IMR-90 (cell line): ENCODE measurements at regions not wholly inside any gene's neighbourhood (a gene's known extent, or its start where the extent isn't known, plus 50 kb on each side); places are given as distances from the start of the nearest gene placed in this dataset.

Experiments
- ATAC-seq: fragments of 200-7000 bp; cut with Tn5 transposase; 2 replicates; pipeline ENCODE4 v1.9.1; 2020; ENCODE audit warnings: low read depth, mild to moderate bottlenecking, moderate library complexity
- BruUV-seq: library from RNA; stranded (reverse); fragments of 400-500 nt; replicated peaks from 2 replicates; lab custom pipeline; 2021; lab: Mats Ljungman, UMichigan
- CTCF ChIA-PET: fragments of 300-600 bp; formaldehyde crosslinking; extraction: SDS; loops from one replicate; lab custom pipeline; 2021; ENCODE audit warnings: antibody characterized with exemption; lab: Yijun Ruan, JAX
- POLR2A ChIA-PET: fragments of 300-600 bp; sonication (Branson Sonifier 250); formaldehyde crosslinking; loops from one replicate; lab custom pipeline; 2022; ENCODE audit warnings: antibody characterized with exemption; ENCODE audit not compliant: unreplicated experiment; lab: Charles Lee
- DNase-seq: peaks from one replicate; pipeline ENCODE4 v3.0.0; 2013
- H2AFZ ChIP-seq: replicated peaks from 2 replicates; pipeline ENCODE3; 2013; ENCODE audit warnings: low read length, mild to moderate bottlenecking; ENCODE audit not compliant: poor library complexity
- H2AK5ac ChIP-seq: 2 replicates; pipeline ENCODE4 v1.6.1; 2013; ENCODE audit warnings: low read depth, low read length, inconsistent platforms
- H2AK9ac ChIP-seq: replicated peaks from 2 replicates; pipeline ENCODE3; 2013; ENCODE audit warnings: mild to moderate bottlenecking, low read depth, low read length, moderate library complexity; ENCODE audit not compliant: poor library complexity
- H2BK120ac ChIP-seq: 2 replicates; pipeline ENCODE4 v1.6.1; 2013; ENCODE audit warnings: low read depth, low read length, inconsistent platforms
- H2BK15ac ChIP-seq: 3 replicates; pipeline ENCODE4 v1.6.1; 2013; ENCODE audit warnings: low read depth, low read length, inconsistent platforms
- H2BK20ac ChIP-seq: 2 replicates; pipeline ENCODE4 v1.6.1; 2013; ENCODE audit warnings: low read depth, mild to moderate bottlenecking, inconsistent platforms, low read length, moderate library complexity
- H2BK5ac ChIP-seq: 2 replicates; pipeline ENCODE4 v1.6.1; 2013; ENCODE audit warnings: mild to moderate bottlenecking, low read depth, low read length, inconsistent platforms; ENCODE audit not compliant: poor library complexity, severe bottlenecking
- H3K14ac ChIP-seq: replicated peaks from 2 replicates; pipeline ENCODE4 v1.6.1; 2013; ENCODE audit warnings: low read depth, low read length, inconsistent platforms
- H3K18ac ChIP-seq: 2 replicates; pipeline ENCODE4 v1.6.1; 2013; ENCODE audit warnings: low read depth, low read length, control low read depth
- H3K23ac ChIP-seq: 2 replicates; pipeline ENCODE4 v1.6.1; 2013; ENCODE audit warnings: low read depth, low read length, inconsistent platforms
- H3K27ac ChIP-seq: 2 replicates; pipeline ENCODE4 v1.5.1; 2013; ENCODE audit warnings: mild to moderate bottlenecking, control low read depth, low read length; ENCODE audit not compliant: insufficient read depth
- H3K27me3 ChIP-seq: 2 replicates; pipeline ENCODE4 v1.6.1; 2013; ENCODE audit warnings: low read length; ENCODE audit not compliant: control insufficient read depth, insufficient read depth
- H3K36me3 ChIP-seq: 2 replicates; pipeline ENCODE4 v1.6.1; 2013; ENCODE audit warnings: low read length, mixed read lengths; ENCODE audit not compliant: control insufficient read depth, insufficient read depth
- H3K4ac ChIP-seq: 2 replicates; pipeline ENCODE4 v1.6.1; 2013; ENCODE audit warnings: low read depth, low read length, inconsistent platforms
- H3K4me1 ChIP-seq: 2 replicates; pipeline ENCODE4 v1.6.1; 2013; ENCODE audit warnings: low read length, mixed read lengths; ENCODE audit not compliant: control insufficient read depth, insufficient read depth
- H3K4me2 ChIP-seq: 2 replicates; pipeline ENCODE4 v1.6.1; 2013; ENCODE audit warnings: low read depth, mild to moderate bottlenecking, control low read depth, low read length, moderate library complexity
- H3K4me3 ChIP-seq: 2 replicates; pipeline ENCODE4 v1.5.1; 2013; ENCODE audit warnings: low read depth, mild to moderate bottlenecking, control low read depth, low read length, moderate library complexity; ENCODE audit not compliant: insufficient read depth
- H3K56ac ChIP-seq: 2 replicates; pipeline ENCODE4 v1.6.1; 2013; ENCODE audit warnings: low read length, inconsistent platforms; ENCODE audit not compliant: insufficient read depth; ENCODE audit errors: extremely low read depth
- H3K79me1 ChIP-seq, 2 experiments: 2 replicates each; pipeline ENCODE4 v1.6.1; 2013; ENCODE audit warnings: low read length in 2 of 2, inconsistent platforms in 1 of 2, low read depth in 1 of 2
- H3K9ac ChIP-seq: 2 replicates; pipeline ENCODE4 v1.6.1; 2013; ENCODE audit warnings: low read depth, low read length, control low read depth
- H3K9me1 ChIP-seq: 2 replicates; pipeline ENCODE4 v1.6.1; 2013; ENCODE audit warnings: low read length, inconsistent platforms; ENCODE audit not compliant: insufficient read depth
- H3K9me3 ChIP-seq: 2 replicates; pipeline ENCODE4 v1.6.1; 2013; ENCODE audit warnings: low read length; ENCODE audit not compliant: control insufficient read depth, insufficient read depth
- H4K20me1 ChIP-seq: 2 replicates; pipeline ENCODE4 v1.6.1; 2013; ENCODE audit warnings: low read length, inconsistent platforms; ENCODE audit not compliant: insufficient read depth
- H4K5ac ChIP-seq: 2 replicates; pipeline ENCODE4 v1.6.1; 2013; ENCODE audit warnings: mild to moderate bottlenecking, low read depth, low read length, control low read depth
- H4K8ac ChIP-seq, 2 experiments: 2 replicates each; pipeline ENCODE4 v1.6.1; 2013; ENCODE audit warnings: low read depth in 2 of 2, low read length in 2 of 2, control low read depth in 1 of 2, inconsistent platforms in 1 of 2
- H4K91ac ChIP-seq: 2 replicates; pipeline ENCODE4 v1.6.1; 2013; ENCODE audit warnings: low read depth, low read length, inconsistent platforms; ENCODE audit not compliant: insufficient read depth
- BHLHE40 ChIP-seq: fragments of 150-350 bp; IDR thresholded peaks from 2 replicates; pipeline ENCODE4 v1.6.1; 2016; ENCODE audit warnings: mild to moderate bottlenecking, low read depth, low read length
- CHD1 ChIP-seq: IDR thresholded peaks from 2 replicates; pipeline ENCODE4 v1.6.1; 2012; ENCODE audit warnings: low read depth, low read length, improper control_type of control experiment
- CTCF ChIP-seq: conservative IDR thresholded peaks from 2 replicates; pipeline ENCODE4 v1.5.1; 2012; ENCODE audit warnings: mild to moderate bottlenecking, low read depth, low read length, improper control_type of control experiment
- MXI1 ChIP-seq: IDR thresholded peaks from 2 replicates; pipeline ENCODE4 v1.6.1; 2012; ENCODE audit warnings: low read depth, mild to moderate bottlenecking, low read length, moderate library complexity, borderline replicate concordance
- NFE2L2 ChIP-seq: fragments of 150-350 bp; IDR thresholded peaks from 2 replicates; pipeline ENCODE4 v1.6.1; 2016; ENCODE audit warnings: low read depth, mild to moderate bottlenecking, low read length
- POLR2A ChIP-seq: IDR thresholded peaks from 2 replicates; pipeline ENCODE4 v1.6.1; 2012; ENCODE audit warnings: mild to moderate bottlenecking, low read depth, low read length
- RAD21 ChIP-seq: IDR thresholded peaks from 2 replicates; pipeline ENCODE4 v1.6.1; 2012; ENCODE audit warnings: low read length, improper control_type of control experiment
- RCOR1 ChIP-seq: IDR thresholded peaks from 2 replicates; pipeline ENCODE4 v1.6.1; 2012; ENCODE audit warnings: mild to moderate bottlenecking, low read length, improper control_type of control experiment; ENCODE audit not compliant: insufficient replicate concordance
- RFX5 ChIP-seq: IDR thresholded peaks from 2 replicates; pipeline ENCODE4 v1.8.0; 2012; ENCODE audit warnings: low read depth, mild to moderate bottlenecking, low read length, moderate library complexity
- SMC3 ChIP-seq: fragments of 150-350 bp; IDR thresholded peaks from 2 replicates; pipeline ENCODE4 v1.6.1; 2016; ENCODE audit warnings: low read depth, mild to moderate bottlenecking, antibody characterized with exemption, low read length, moderate library complexity
- WGBS, 2 experiments: methylation state at CpG; one replicate each; pipeline versions ENCODE4 v1.1.5 to v1.1.7; 2013; ENCODE audit warnings: missing lambda C conversion rate in 2 of 2; ENCODE audit not compliant: insufficient read length in 1 of 2; ENCODE audit errors: extremely low coverage in 2 of 2; 5-methylcytosine and 5-hydroxymethylcytosine counted together
- dilution Hi-C: fragments of 300-500 bp; cut with HindIII; formaldehyde crosslinking; loops from one replicate; pipeline ENCODE4 v1.14.3; 2018; ENCODE audit warnings: low sequenced_read_pairs; ENCODE audit not compliant: unreplicated experiment
- in situ Hi-C: fragments of 300-500 bp; cut with MboI; formaldehyde crosslinking; loops from 3 replicates; pipeline ENCODE4 v1.14.3; 2019; ENCODE audit warnings: low sequenced_read_pairs, inconsistent platforms, mixed read lengths
- intact Hi-C: fragments of 100-400 bp; cut with micrococcal nuclease; formaldehyde crosslinking; loops from 2 replicates; pipeline ENCODE4 v1.10.0; 2022
- TF ChIP-seq, protein P1 (sequence below): fragments of 150-350 bp; IDR thresholded peaks from 2 replicates; pipeline ENCODE4 v1.6.1; 2016; ENCODE audit warnings: low read depth, mild to moderate bottlenecking, low read length, moderate library complexity, borderline replicate concordance

- in situ Hi-C loops = loop anchor here (10.0 kb wide), 1 partner anchor 231 kb away; no protein-coding TSS in a partner anchor
- DNase-seq = no peak
- BruUV-seq = no TSS peak
Observed at GRCh38 chr14:30373526-30373925, 185.4 kb upstream of the G2E3 start.

More at GRCh38 chr14:30373526-30373925, 185.4 kb upstream of the G2E3 start:
- no peaks in the 10 kb centered on the region for H4K20me1 ChIP-seq
- dilution Hi-C loops = no loop called here
- no peaks in the 10 kb centered on the region for H3K9me3 ChIP-seq
- no peak overlapping the region for H4K91ac ChIP-seq
- H3K18ac ChIP-seq = no peak overlapping the region
- CTCF ChIA-PET = interaction anchor here (1.1 kb wide), 1 partner anchor 238 kb away, joined by 3 read pairs; no protein-coding TSS in a partner anchor
- no peak for ATAC-seq
- no peak overlapping the region for H3K56ac ChIP-seq
- TF ChIP-seq RCOR1 (no peak), MXI1 (no peak), POLR2A (no peak), NFE2L2 (no peak), RFX5 (no peak), SMC3 (no peak), CTCF (no peak), BHLHE40 (no peak), CHD1 (no peak), RAD21 (no peak)
- TF ChIP-seq, protein P1, sequence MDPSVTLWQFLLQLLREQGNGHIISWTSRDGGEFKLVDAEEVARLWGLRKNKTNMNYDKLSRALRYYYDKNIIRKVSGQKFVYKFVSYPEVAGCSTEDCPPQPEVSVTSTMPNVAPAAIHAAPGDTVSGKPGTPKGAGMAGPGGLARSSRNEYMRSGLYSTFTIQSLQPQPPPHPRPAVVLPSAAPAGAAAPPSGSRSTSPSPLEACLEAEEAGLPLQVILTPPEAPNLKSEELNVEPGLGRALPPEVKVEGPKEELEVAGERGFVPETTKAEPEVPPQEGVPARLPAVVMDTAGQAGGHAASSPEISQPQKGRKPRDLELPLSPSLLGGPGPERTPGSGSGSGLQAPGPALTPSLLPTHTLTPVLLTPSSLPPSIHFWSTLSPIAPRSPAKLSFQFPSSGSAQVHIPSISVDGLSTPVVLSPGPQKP = no peak
- intact Hi-C loops = no loop called here
- H2AFZ ChIP-seq = no peak overlapping the region
- H4K8ac ChIP-seq = no peak overlapping the region
- H3K36me3 ChIP-seq = no peaks in the 10 kb centered on the region
- H2BK20ac ChIP-seq = no peak overlapping the region
- no peak overlapping the region for H3K14ac ChIP-seq
- no peaks in the 10 kb centered on the region for H3K4me1 ChIP-seq
- no peak overlapping the region for H2BK15ac ChIP-seq
- no peak overlapping the region for H3K23ac ChIP-seq
- no peak overlapping the region for H2BK120ac ChIP-seq
- H2BK5ac ChIP-seq = no peak overlapping the region
- H3K27ac ChIP-seq = no peak overlapping the region
- H3K4me3 ChIP-seq = no peak overlapping the region
- POLR2A ChIA-PET = no interaction called here
- H2AK5ac ChIP-seq = no peak overlapping the region
- H3K9ac ChIP-seq = no peak overlapping the region
- no peaks in the 10 kb centered on the region for H3K9me1 ChIP-seq
- no CpG with 5 or more reads among the region's 2 CpGs for WGBS, 2 experiments
- no peaks in the 10 kb centered on the region; the same call in 1 of the 2 replicates for H3K27me3 ChIP-seq
- H3K4ac ChIP-seq = no peak overlapping the region
- H2AK9ac ChIP-seq = no peak overlapping the region
- H3K79me1 ChIP-seq = no peaks in the 10 kb centered on the region
- H3K4me2 ChIP-seq = no peak overlapping the region
- H4K5ac ChIP-seq = no peak overlapping the region
